ENCODE measurements at regions not wholly inside any gene's neighbourhood (a gene's known extent, or its start where the extent isn't known, plus 50 kb on each side); places are given as distances from the start of the nearest gene placed in this dataset.

- Histone ChIP-seq H3K4me3 (no peak overlapping the region), H3K27me3 (no peaks in the 10 kb centered on the region), H3K36me3 (no peaks in the 10 kb centered on the region), H3K4me1 (no peaks in the 10 kb centered on the region), H3K27ac (no peak overlapping the region), H3K9me3 (no peaks in the 10 kb centered on the region)
- TF ChIP-seq, protein P1, sequence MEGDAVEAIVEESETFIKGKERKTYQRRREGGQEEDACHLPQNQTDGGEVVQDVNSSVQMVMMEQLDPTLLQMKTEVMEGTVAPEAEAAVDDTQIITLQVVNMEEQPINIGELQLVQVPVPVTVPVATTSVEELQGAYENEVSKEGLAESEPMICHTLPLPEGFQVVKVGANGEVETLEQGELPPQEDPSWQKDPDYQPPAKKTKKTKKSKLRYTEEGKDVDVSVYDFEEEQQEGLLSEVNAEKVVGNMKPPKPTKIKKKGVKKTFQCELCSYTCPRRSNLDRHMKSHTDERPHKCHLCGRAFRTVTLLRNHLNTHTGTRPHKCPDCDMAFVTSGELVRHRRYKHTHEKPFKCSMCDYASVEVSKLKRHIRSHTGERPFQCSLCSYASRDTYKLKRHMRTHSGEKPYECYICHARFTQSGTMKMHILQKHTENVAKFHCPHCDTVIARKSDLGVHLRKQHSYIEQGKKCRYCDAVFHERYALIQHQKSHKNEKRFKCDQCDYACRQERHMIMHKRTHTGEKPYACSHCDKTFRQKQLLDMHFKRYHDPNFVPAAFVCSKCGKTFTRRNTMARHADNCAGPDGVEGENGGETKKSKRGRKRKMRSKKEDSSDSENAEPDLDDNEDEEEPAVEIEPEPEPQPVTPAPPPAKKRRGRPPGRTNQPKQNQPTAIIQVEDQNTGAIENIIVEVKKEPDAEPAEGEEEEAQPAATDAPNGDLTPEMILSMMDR (IDR thresholded peaks at IDR 0.05), result no peak
- no peak for TF ChIP-seq POLR2AphosphoS5 (IDR thresholded peaks at IDR 0.05)
- TF ChIP-seq POLR2A (IDR thresholded peaks at IDR 0.05), result no peak
- intact Hi-C loops (cut with DNase I; ENCODE audit: low total_unique reads), result no loop called here
- no peak for DNase-seq (ENCODE audit: low spot score in 2 of 2)
Observed at GRCh38 chr18:10065296-10065695, 151.5 kb downstream of the VAPA start.

- Histone ChIP-seq H3K9me3 (no peaks in the 10 kb centered on the region), H3K36me3 (no peaks in the 10 kb centered on the region), H3K4me3 (no peak overlapping the region), H3K27ac (no peak overlapping the region), H3K4me1 (peaks cover 0 to 1% of the 10 kb centered on the region in 2 donors), H3K27me3 (no peaks in the 10 kb centered on the region)
- DNase-seq (ENCODE audit: low spot score in 2 of 2), result no peak
- intact Hi-C loops (cut with DNase I; ENCODE audit: low total_unique reads), result no loop called here
- no peak for TF ChIP-seq POLR2A (IDR thresholded peaks at IDR 0.05)
- TF ChIP-seq POLR2AphosphoS5 (IDR thresholded peaks at IDR 0.05), result no peak
- TF ChIP-seq, protein P1 (IDR thresholded peaks at IDR 0.05), result no peak
Observed at GRCh38 chr18:10067670-10068659, 154.1 kb downstream of the VAPA start.

- Histone ChIP-seq H3K36me3 (no peaks in the 10 kb centered on the region), H3K9me3 (no peaks in the 10 kb centered on the region), H3K27me3 (no peaks in the 10 kb centered on the region), H3K4me1 (peaks cover 0 to 3% of the 10 kb centered on the region in 2 donors), H3K27ac (no peak overlapping the region), H3K4me3 (no peak overlapping the region)
- DNase-seq (ENCODE audit: low spot score in 2 of 2), result no peak
- TF ChIP-seq, protein P1 (IDR thresholded peaks at IDR 0.05), result no peak
- TF ChIP-seq POLR2AphosphoS5 (IDR thresholded peaks at IDR 0.05) (no peak), POLR2A (IDR thresholded peaks at IDR 0.05) (no peak)
- intact Hi-C loops (cut with DNase I; ENCODE audit: low total_unique reads), result no loop called here
Observed at GRCh38 chr18:10068766-10069567, 155.2 kb downstream of the VAPA start.

- DNase-seq (ENCODE audit: low spot score in 2 of 2), result no peak
- intact Hi-C loops (cut with DNase I; ENCODE audit: low total_unique reads), result no loop called here
- TF ChIP-seq, protein P1 (IDR thresholded peaks at IDR 0.05), result no peak
- TF ChIP-seq POLR2AphosphoS5 (IDR thresholded peaks at IDR 0.05) (no peak), POLR2A (IDR thresholded peaks at IDR 0.05) (no peak)
Observed at GRCh38 chr18:10070561-10071000, 156.8 kb downstream of the VAPA start.

More at GRCh38 chr18:10070561-10071000, 156.8 kb downstream of the VAPA start:
- Histone ChIP-seq H3K4me1 (peaks cover 0 to 3% of the 10 kb centered on the region in 2 donors), H3K4me3 (no peak overlapping the region), H3K27ac (no peak overlapping the region), H3K36me3 (no peaks in the 10 kb centered on the region), H3K27me3 (no peaks in the 10 kb centered on the region), H3K9me3 (no peaks in the 10 kb centered on the region)

All from breast epithelium (tissue), 4 donors.